NB4 (cell line): ENCODE measurements at regions not wholly inside any gene's neighbourhood (a gene's known extent, or its start where the extent isn't known, plus 50 kb on each side); places are given as distances from the start of the nearest gene placed in this dataset.

Source experiments
- DNase-seq: peaks from one replicate; pipeline ENCODE4 v3.0.0; 2010; ENCODE audit warnings: low read depth
- H3K4me3 ChIP-seq: one replicate; pipeline ENCODE4 v1.5.1; 2011; ENCODE audit warnings: mild to moderate bottlenecking, low read depth, low read length, moderate library complexity
- CTCF ChIP-seq: IDR thresholded peaks from one replicate; pipeline ENCODE4 v1.5.1; 2012; ENCODE audit warnings: low read depth, low read length
- MAX ChIP-seq: IDR thresholded peaks from 2 replicates; pipeline ENCODE4 v1.6.1; 2011; ENCODE audit warnings: low read depth, low read length
- MYC ChIP-seq: IDR thresholded peaks from 2 replicates; pipeline ENCODE4 v1.6.1; 2011; ENCODE audit warnings: low read depth, low read length
- POLR2A ChIP-seq: IDR thresholded peaks from 2 replicates; pipeline ENCODE4 v1.6.1; 2011; ENCODE audit warnings: mild to moderate bottlenecking; ENCODE audit not compliant: insufficient read length; ENCODE audit errors: extremely low read depth

GRCh38 chr15:38930851-38931572 is 366.4 kb upstream of the RASGRP1 start:
- H3K4me3 ChIP-seq, result no peak overlapping the region
- TF ChIP-seq MAX (no peak), POLR2A (no peak), MYC (no peak), CTCF (no peak)
- no peak for DNase-seq

GRCh38 chr15:38941399-38941953 is 376.9 kb upstream of the RASGRP1 start:
- no peak for DNase-seq
- no peak for TF ChIP-seq MAX
- no peak for TF ChIP-seq POLR2A
- no peak for TF ChIP-seq CTCF
- TF ChIP-seq MYC, result no peak

GRCh38 chr15:38944536-38944935 is 379.9 kb upstream of the RASGRP1 start:
- no peak overlapping the region for H3K4me3 ChIP-seq
- DNase-seq, result no peak
- TF ChIP-seq MAX (no peak), MYC (no peak), POLR2A (no peak), CTCF (no peak)

More at GRCh38 chr15:38941399-38941953, 376.9 kb upstream of the RASGRP1 start:
- H3K4me3 ChIP-seq, result no peak overlapping the region

GRCh38 chr15:38945551-38946298 is 381.1 kb upstream of the RASGRP1 start:
- no peak for DNase-seq
- no peak for TF ChIP-seq POLR2A
- TF ChIP-seq MYC, result no peak
- no peak for TF ChIP-seq CTCF
- no peak for TF ChIP-seq MAX
- H3K4me3 ChIP-seq, result no peak overlapping the region

GRCh38 chr15:38954090-38954489 is 389.5 kb upstream of the RASGRP1 start:
- no peak for TF ChIP-seq CTCF
- no peak for TF ChIP-seq MAX
- no peak for TF ChIP-seq POLR2A
- TF ChIP-seq MYC, result no peak
- no peak for DNase-seq
- no peak overlapping the region for H3K4me3 ChIP-seq
